ENCODE measurements at regions not wholly inside any gene's neighbourhood (a gene's known extent, or its start where the extent isn't known, plus 50 kb on each side); places are given as distances from the start of the nearest gene placed in this dataset.

DNA sequence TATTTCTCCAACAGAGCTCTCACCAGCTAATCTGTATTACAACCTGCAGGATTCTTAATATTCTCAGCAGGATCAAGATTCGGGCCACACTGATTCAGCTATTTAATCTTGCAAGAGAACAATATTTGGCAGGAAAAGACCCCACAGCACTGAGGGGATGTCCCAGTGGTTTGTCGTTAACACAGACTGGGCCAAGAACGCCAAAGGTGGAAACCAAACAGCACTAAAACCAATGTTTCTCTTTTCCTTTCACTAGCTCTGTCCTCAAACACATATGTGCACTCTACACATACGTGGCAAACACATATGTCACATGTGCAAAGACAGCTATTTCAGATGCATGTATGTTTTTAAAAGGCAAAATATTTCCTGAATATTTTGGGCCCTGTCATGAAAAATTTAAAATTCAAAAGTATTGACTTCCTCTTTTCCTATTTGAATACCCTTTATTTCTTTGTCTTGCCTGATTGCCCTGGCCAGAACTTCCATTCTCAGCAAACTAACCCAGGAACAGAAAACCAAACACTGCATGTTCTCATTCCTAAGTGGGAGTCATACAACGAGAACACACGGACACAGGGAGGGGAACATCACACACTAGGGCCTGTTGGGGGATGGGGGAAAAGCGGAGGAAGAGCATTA lies 51.7 kb upstream of the NEBL start:
- DNase-seq (ENCODE audit: low read depth in 2 of 2), result no peak
